ENCODE measurements at regions not wholly inside any gene's neighbourhood (a gene's known extent, or its start where the extent isn't known, plus 50 kb on each side); places are given as distances from the start of the nearest gene placed in this dataset.

GRCh38 chr7:8982338-8982992 is 549.1 kb downstream of the NXPH1 start (continued):
- TF ChIP-seq FEZF1 (tag by site-specific recombination; IDR thresholded peaks at IDR 0.05) (no peak), ZNF416 (tag by site-specific recombination; IDR thresholded peaks at IDR 0.05) (no peak)

GRCh38 chr7:8985255-8985654 is 551.8 kb downstream of the NXPH1 start:
- Histone ChIP-seq H3K4me3 (ENCODE audit: low read depth, low read length) (no peak overlapping the region), H3K36me3 (ENCODE audit: control insufficient read depth in 2 of 2, insufficient read depth in 1 of 2, low read length in 2 of 2) (no peaks in the 10 kb centered on the region; a peak in 1 of 3 replicates), H3K9me3 (ENCODE audit: control insufficient read depth, insufficient read depth, low read depth, low read length) (no peaks in the 10 kb centered on the region), H3K27ac (ENCODE audit: extremely low read depth, low read depth, low read length) (no peak overlapping the region), H3K4me1 (ENCODE audit: control insufficient read depth, insufficient read depth, low read length) (no peaks in the 10 kb centered on the region)
- CTCF ChIA-PET, result no interaction called here
- no peak for TF ChIP-seq INSM2 (tag by site-specific recombination; IDR thresholded peaks at IDR 0.05)
- TF ChIP-seq ZNF37A (tag by site-specific recombination; IDR thresholded peaks at IDR 0.05), result no peak
- no peak for TF ChIP-seq PBX3 (CRISPR knock-in tag; IDR thresholded peaks at IDR 0.05)
- no peak for TF ChIP-seq PRDM6 (tag by site-specific recombination; IDR thresholded peaks at IDR 0.05)
- TF ChIP-seq KLF16 (tag by site-specific recombination; IDR thresholded peaks at IDR 0.05), result no peak
- no peak for TF ChIP-seq ZNF548 (tag by site-specific recombination; IDR thresholded peaks at IDR 0.05)
- POLR2A ChIA-PET, result no interaction called here

GRCh38 chr7:8988267-8988666 is 554.9 kb downstream of the NXPH1 start:
- ChIA-PET POLR2A (no interaction called here), CTCF (interaction anchor here (0.6 kb wide), 1 partner anchor 1901 kb away, joined by 3 read pairs; no protein-coding TSS in a partner anchor)
- no peaks in the 10 kb centered on the region; a peak in 1 of 3 replicates for H3K36me3 ChIP-seq (ENCODE audit: control insufficient read depth in 2 of 2, insufficient read depth in 1 of 2, low read length in 2 of 2)
- no peaks in the 10 kb centered on the region for H3K4me1 ChIP-seq (ENCODE audit: control insufficient read depth, insufficient read depth, low read length)
- H3K9me3 ChIP-seq (ENCODE audit: control insufficient read depth, insufficient read depth, low read depth, low read length), result no peaks in the 10 kb centered on the region
- H3K4me3 ChIP-seq (ENCODE audit: low read depth, low read length), result no peak overlapping the region
- H3K27ac ChIP-seq (ENCODE audit: extremely low read depth, low read depth, low read length), result no peak overlapping the region
- TF ChIP-seq ZNF18 (tag by site-specific recombination; IDR thresholded peaks at IDR 0.05), result no peak
- no peak for TF ChIP-seq HOXD13 (CRISPR knock-in tag; IDR thresholded peaks at IDR 0.05; ENCODE audit: borderline replicate concordance)
- TF ChIP-seq ZNF561 (tag by site-specific recombination; IDR thresholded peaks at IDR 0.05; ENCODE audit: borderline replicate concordance), result no peak
- no peak for TF ChIP-seq ZNF549 (tag by site-specific recombination; IDR thresholded peaks at IDR 0.05)
- no peak for TF ChIP-seq FEZF1 (tag by site-specific recombination; IDR thresholded peaks at IDR 0.05)

- POLR2A ChIA-PET, result no interaction called here
- no peak overlapping the region for H3K4me3 ChIP-seq (ENCODE audit: low read depth, low read length)
- H3K36me3 ChIP-seq (ENCODE audit: control insufficient read depth in 2 of 2, insufficient read depth in 1 of 2, low read length in 2 of 2), result no peaks in the 10 kb centered on the region; a peak in 1 of 3 replicates
- no peaks in the 10 kb centered on the region for H3K9me3 ChIP-seq (ENCODE audit: control insufficient read depth, insufficient read depth, low read depth, low read length)
- CTCF ChIA-PET, result interaction anchor here (0.6 kb wide), 1 partner anchor 1277 kb away, joined by 4 read pairs; no protein-coding TSS in a partner anchor
- H3K4me1 ChIP-seq (ENCODE audit: control insufficient read depth, insufficient read depth, low read length), result no peaks in the 10 kb centered on the region
- H3K27ac ChIP-seq (ENCODE audit: extremely low read depth, low read depth, low read length), result no peak overlapping the region
- no peak for TF ChIP-seq ZNF311 (tag by site-specific recombination; IDR thresholded peaks at IDR 0.05; ENCODE audit: borderline replicate concordance)
- TF ChIP-seq ZNF510 (tag by site-specific recombination; IDR thresholded peaks at IDR 0.05; ENCODE audit: insufficient replicate concordance), result no peak
- no peak for TF ChIP-seq ZNF18 (tag by site-specific recombination; IDR thresholded peaks at IDR 0.05)
- no peak for TF ChIP-seq ZNF175 (tag by site-specific recombination; IDR thresholded peaks at IDR 0.05)
- TF ChIP-seq ZNF23 (tag by site-specific recombination; IDR thresholded peaks at IDR 0.05; ENCODE audit: borderline replicate concordance), result no peak
- TF ChIP-seq ZNF580 (tag by site-specific recombination; IDR thresholded peaks at IDR 0.05), result no peak
- TF ChIP-seq ZNF433 (tag by site-specific recombination; IDR thresholded peaks at IDR 0.05; ENCODE audit: low read depth), result no peak
- no peak for TF ChIP-seq ZNF629 (tag by site-specific recombination; IDR thresholded peaks at IDR 0.05)
- TF ChIP-seq ZBTB26 (tag by site-specific recombination; optimal IDR thresholded peaks at IDR 0.05), result no peak
Measured at GRCh38 chr7:8991159-8991558, 557.8 kb downstream of the NXPH1 start.

Data from HEK293 (cell line).